ENCODE measurements at regions not wholly inside any gene's neighbourhood (a gene's known extent, or its start where the extent isn't known, plus 50 kb on each side); places are given as distances from the start of the nearest gene placed in this dataset.
A peak's percentile ranks its signal among the peaks of the same experiment; 100 is the strongest.

DNA sequence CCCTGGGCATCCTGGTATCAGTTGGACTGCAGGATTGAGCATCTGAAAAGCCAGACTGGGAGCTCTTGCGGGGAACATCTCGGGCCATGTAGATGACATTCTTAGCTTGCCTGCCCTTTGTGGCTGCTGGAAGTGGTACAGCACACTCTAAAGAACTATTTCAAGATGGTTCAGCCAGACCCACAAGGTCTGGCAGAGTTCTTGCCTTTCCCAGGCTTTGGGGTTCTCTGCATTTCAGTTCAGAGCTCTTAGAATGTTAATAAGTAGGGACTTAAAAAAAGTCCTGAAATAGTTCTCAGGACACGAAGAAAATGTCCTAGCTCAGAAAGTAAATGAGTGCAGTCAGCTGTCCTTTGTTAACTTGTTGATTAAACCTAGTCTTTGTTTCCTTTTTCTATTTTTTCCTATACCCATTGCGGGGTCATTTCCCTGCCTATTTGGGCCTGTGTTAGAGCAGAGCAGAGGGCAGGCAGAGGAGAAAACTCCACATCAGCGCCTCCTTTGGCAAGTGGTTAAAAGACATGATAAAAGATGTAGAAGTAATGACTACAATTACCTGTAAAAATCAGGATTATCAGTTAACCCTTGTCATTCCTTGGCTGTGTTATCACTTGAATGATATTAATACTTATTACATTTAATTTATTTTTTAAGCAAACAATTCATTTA lies 291.5 kb downstream of the ZSWIM6 start:
- DNase-seq (ENCODE audit: low read depth), result no peak

DNA sequence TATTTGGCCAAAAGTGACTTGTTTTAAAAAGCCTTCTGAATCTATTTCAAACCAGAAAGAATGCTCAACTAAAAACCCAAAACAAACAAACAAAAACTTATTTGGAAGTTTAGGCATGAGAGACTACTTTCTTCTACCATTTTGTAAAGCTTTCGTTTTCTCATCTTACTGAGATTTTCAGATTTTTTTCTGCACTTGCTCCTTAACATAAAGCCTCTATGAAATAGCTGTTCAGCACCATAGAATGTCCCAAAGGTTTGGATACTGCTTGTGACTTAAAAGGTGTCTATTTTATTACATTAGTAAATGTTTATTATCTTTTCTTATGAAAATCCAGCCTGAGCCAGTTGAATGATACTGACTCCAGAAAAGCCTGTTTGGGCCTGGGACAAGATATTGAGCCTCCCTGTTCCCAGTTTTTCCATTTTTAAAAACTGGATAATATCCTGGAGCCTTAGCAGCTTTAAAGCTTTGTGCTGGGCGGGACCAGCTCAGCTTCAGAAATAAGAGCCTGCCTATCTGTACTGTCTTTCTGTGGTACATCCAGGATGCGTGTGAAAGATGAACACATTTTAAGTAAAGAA lies 292.6 kb downstream of the ZSWIM6 start:
- no peak for DNase-seq (ENCODE audit: low read depth)

DNA sequence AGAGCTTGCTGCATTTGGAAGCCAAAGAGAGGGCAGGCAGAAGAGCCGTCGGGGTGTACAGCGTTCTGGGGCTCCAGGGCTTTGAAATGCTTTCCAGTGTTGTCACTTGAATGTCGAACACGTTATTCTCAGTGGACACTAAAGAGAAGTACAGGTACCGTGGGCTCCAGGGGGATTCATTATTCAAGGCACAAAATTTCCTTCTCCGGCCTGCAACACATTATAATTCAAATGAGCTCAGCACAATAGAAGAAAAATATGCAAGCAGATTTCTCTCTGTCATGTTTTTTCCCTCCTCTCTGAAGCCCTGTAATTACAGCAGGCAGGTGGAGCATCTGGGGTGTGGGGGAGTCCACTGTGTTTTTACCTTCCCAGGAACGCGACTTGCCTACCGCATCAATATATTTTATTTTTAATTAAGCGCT lies 293.1 kb downstream of the ZSWIM6 start:
- no peak for DNase-seq (ENCODE audit: low read depth)

DNA sequence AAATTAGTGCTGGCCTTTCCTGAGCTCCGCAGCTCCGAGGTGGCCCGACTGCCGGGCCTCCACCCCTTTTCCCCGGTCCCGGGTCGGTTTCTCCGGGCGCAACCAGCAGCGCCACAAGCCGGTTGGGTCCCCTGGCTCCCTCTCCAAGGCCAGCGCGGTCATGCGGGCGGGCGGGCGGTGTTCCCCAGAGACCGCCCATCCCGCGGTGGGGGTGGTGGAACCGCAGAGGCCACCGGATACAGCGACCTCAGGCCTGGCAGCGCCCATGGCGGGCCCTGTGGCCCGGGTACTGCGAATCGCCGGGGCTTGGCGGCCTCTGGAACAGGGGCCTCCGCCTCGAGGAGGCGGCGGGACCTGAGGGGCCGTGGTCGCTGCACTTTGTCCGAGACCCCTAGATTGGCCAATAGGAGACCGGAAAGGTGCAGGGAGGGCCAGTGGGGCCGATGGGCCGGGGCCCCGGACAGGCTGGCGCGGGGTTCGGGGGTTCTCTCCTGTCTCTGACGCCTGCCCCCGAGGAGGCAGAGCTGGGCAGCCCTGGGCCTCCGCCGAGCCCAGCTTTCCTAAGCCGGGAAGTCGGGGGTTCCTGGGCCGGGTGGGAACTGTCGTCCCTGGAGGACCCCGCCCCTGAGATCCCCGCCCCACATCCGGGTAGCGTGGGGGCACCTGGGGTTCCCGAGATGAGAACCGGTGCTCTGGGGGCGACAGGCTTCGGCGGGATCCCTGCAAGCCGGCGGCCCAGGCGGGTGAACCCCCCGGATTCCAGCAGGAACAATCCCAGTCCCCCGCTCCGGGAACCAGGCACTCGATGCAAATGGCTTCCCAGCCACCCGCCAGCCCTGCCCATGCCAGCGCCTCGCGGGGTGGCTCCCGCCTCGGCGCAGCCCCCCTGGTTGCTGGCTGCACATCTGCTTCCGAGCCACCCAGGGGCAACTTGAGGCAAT lies 293.9 kb downstream of the ZSWIM6 start:
- peak; percentile 2 for DNase-seq (ENCODE audit: low read depth)

DNA sequence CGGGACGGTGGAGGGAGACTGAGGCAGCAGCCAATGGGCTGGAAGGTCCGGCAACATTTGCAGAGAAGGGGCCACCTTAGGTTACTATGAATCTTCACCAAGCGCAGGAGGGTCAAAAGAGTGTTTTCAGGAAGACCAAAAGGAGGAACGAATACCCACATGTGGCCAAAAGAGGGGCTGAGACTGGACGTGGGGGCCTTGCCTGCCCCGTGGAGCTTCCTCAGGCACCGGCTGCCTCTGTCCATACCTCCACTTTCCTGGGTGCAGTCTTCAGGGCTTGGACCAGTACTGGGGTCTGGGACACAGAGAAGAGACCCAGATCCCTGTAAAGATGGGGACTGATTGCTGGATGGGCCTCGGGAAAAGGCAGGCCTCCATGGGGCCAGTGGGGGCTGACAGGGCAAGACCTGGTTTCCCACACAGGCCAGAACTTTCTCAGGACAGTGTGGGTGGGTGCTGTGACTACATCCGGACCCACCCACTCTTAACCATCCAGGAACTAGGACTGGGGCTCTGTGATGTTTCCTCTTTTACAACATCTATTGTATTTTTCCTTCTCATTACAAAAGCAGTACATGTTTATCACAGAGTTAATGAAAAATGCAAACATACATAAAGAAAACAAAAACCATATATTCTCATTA lies 294.7 kb downstream of the ZSWIM6 start:
- no peak for DNase-seq (ENCODE audit: low read depth)

DNA sequence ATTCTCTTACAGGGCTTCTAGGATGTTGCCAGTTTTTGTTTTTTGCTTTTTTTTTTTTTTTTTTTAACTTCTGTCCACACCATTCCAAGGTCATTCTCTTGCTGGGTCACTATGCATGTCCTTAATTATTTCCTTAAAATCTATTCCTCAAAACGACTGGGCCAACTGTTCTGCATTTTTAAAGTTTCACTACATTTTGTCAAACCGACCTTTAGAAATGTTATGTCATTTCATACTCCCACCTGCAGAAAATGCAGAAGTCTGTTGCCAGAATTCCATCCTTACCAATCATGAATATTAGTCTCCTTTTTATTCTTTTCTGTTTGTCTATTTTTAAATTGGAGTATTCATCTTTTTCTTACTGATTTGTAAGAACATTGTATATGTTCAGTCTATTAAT lies 295.5 kb downstream of the ZSWIM6 start:
- DNase-seq (ENCODE audit: low read depth), result no peak

DNA sequence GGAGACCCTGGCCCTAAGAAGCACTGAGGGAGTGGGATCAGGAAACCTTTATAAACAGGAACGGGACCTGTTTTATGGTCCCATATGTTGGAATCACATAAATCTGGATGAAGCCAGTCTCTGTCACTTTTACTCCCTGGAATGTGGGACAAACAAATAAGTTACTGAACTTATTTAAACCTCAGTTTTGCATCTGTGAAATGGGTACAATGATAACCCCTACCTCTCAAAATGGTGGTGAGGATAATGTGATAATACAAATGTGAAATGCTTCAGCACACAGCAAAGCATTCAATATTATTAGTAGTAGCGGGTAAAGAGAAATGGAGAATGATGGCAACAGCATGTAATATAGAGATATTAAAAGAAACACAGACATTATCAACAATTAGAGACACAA lies 298.9 kb downstream of the ZSWIM6 start:
- no peak for DNase-seq (ENCODE audit: low read depth)

DNA sequence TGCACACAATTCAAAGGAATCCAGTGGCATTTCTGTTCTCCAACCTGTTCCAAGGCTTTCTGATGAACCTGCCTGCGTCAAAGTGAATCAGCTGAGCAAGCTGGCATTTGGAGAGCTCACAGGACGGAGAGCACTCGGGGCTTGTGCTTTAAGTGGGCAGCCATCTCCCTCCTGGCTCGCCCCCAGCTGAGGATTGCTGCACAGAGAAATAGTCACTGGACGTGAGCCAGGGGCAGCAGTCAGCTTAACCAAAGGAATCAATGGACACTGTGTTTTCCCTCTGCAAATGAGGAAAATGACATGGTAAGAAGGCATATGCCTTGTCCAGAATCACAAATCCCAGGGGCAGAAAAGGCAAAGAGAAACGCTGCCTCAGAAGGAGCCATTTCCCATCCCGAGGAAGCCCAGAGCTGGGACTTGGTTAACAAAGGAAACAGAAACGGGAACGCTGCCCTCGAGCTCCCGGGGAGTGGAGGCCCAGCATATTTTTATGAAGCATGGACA lies 299.4 kb downstream of the ZSWIM6 start:
- DNase-seq (ENCODE audit: low read depth), result no peak

DNA sequence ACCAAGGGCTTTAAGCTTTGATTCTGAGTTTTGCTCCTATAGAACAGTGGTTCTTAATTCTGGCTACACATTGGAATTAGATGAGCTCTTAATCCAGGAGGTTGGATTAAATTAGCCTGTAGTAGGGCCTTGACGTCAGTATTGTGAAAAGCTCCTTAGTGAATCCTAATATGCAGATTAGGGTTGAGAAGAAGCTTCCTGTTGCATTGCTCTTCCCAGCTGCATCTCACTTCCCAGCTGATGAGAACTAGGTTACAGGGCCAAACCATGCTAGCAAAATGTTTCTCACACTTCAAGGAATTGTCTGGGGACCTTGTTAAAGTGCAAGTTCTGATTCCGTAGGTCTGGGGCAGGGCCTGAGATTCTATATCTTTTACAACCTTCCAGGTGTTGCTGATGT lies 300.0 kb downstream of the ZSWIM6 start:
- DNase-seq (ENCODE audit: low read depth), result no peak

DNA sequence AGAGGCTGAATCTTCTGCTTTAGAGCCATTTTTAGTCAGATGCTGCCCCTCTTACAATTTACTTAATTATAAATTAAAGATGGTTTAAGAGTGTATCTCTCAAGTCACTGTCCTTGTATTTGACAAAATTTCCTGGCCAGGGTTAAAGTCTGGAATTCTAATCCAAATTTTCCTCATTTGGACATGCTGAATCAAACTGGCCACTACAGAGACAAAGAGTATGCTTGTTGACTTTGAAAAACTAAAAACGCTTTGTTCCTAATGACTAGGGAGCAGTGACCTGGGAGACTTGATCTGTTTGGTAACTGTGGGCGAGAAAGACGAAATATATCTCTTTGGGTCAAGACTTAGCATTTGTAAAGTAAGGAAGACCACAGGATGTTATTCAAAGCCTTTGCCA lies 303.2 kb downstream of the ZSWIM6 start:
- no peak for DNase-seq (ENCODE audit: low read depth)

DNA sequence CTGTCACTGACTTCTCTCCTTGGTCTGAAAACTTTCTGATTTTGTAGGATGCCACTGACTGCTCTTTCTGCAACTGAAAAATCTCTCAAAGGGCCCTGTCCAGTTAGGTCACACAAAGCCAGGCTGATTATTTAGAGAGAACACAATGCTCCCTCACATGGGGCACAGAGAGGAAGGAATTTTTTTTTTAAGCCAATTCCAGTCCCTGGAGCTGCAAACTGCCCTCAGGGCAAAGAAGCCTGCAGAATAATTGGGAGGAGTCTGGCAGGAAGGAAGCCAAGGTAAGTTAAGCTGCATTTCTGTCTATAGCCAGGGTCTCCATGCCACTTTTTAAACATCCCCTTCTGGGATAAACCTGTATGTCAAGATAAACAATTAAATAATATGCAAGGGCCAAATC lies 305.5 kb downstream of the ZSWIM6 start:
- DNase-seq (ENCODE audit: low read depth), result no peak

DNA sequence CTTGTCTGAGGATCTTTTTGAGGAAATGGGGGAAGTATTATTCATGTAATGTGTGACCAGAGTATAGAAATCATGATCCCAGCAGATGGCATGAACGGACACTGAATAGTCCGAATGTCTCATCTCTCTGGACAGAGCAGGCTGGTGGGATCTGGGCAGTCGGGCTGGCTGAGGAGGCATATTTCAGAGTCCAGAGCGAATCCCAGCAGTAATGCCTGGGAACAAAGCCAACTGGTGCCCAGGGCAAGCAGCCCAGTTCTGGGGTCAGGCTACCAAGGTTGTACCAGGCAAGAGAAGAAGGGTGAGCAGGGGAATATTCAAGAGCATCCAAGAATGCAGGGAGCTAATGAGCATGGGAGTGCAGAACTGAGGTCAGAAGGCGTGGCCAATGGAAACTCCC lies 306.4 kb downstream of the ZSWIM6 start:
- no peak for DNase-seq (ENCODE audit: low read depth)

DNA sequence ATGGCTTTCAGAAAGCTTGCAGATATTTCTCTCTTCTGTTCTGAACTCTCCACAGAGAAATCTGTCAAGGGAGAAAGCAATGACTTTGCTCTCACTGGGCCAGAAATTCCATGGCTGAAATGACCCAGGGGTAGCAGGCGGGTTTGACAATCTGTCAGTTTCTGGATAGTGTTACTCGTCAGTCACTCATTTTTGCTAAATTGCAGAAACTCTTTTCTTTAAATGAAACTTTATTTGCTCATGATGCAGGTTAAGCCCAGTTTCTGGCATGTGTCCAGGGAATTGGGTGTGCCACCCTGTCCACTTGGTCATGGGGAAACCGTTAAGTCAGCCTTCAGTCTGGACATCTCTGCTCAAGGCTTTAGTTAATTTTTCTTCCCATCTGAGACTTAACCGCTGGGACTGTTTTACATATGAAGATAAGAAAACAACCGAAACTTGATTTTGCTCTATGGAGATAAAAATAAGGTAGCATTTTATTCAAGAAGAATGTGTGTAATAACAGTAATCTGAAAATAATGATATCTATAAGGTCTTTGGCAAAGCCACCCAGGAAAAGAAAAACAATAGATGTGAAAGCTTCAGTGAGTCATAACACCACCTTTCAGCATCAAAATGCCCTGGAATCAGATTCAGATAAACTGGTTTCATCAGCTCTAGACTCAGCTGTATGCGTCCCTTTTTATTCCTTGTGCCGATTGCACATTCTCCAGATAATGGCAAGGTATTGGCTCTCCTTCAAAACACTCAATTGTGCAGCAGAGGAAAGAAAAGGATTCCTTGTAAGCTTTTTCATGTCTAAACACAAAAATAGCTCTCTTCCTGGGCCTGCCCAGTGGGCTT lies 308.3 kb downstream of the ZSWIM6 start:
- no peak for DNase-seq (ENCODE audit: low read depth)

DNA sequence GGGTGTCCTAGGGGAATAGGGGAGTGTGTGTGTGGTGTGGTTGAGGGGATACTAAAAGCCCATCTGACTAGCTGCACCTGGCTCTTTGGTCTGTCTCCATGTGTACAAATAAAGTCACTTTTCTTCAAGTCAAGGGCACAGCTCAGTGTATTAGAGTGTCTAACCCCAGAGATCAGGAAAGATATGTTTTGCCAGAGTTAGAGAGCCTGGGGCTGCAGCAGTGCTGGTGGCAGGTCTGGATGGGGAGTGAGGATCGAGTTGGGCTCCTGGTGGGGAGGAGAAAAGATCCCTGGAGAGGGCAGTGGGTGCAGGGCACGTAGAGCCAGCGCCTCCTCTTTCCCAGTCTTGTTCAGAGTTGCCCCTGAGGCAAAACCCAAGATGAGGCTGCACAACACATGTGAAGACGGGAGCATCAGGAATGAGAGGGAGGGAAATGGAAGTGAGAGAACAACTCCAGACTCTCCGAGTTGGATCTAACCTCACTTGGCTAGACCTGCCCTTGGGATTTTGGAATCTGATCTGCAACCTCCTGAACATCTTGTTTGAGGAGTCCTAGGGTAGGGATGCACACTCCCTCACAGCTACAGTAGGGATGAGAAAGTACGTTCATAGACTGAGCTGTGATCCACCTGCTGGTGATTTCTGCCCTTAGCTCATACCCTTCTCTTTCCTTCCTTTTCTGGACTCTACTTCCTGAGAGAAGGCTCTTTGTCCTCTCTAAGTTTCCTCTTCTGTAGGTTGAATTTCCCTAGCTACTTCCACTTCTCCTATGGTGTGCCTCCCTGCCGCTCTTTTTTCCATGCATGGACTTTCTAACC lies 309.9 kb downstream of the ZSWIM6 start:
- DNase-seq (ENCODE audit: low read depth), result no peak

DNA sequence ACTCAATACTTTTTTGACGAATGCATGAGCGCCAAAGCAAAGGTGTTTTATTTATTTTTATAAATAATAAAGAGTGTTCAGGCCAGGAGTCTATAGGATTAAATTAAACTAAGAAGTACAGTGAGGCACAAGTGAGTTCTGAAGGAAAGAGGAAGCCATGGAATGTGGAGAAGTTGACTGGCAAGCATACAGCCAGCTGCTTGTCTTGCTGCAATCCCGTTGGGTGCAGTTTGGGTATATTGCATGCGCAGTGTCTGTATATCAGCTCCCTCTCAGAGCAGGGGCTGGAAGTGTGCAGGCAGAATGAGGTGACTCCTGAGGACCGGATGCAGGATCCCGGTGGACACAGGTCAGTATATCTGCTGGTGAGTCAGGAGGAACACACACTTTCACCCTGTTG lies 315.6 kb downstream of the ZSWIM6 start:
- no peak for DNase-seq (ENCODE audit: low read depth)

DNA sequence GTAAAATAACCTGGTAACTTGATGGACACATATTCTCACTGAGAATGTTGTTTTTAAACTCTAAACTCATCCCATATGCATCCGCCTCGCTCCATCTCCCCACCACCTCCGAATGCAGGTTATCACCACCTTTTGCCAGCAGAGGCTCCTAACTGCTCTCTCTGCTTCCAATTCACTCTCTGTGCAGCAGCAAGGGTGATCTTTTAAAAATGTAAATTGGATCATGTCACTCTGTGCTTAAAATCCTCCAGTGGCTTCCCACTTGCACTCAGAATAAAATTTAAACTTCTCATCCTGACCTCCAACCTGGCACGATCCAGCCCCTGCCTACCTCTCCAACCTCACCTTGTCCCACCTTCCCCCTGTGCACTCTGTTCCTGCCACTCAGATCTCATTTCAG lies 317.2 kb downstream of the ZSWIM6 start:
- DNase-seq (ENCODE audit: low read depth), result no peak

DNA sequence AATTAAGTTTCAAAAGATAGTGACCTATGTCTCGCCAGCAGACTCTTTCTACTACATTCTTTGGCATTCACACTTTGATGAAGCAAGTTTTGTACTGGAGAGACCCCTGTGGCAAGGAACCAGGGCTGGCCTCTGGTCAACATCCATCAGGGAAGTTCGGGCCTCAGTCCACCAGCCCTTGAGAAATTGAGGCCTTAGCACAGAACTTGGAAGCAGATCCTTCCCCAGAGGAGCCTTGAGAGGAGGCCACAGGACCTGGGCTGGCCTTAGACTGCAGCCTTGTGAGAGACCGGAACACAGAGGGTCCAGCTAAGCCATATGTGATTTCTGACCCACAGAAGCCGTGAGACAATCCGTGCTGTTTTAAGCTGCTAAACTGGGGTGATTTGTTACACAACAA lies 317.9 kb downstream of the ZSWIM6 start:
- no peak for DNase-seq (ENCODE audit: low read depth)

DNA sequence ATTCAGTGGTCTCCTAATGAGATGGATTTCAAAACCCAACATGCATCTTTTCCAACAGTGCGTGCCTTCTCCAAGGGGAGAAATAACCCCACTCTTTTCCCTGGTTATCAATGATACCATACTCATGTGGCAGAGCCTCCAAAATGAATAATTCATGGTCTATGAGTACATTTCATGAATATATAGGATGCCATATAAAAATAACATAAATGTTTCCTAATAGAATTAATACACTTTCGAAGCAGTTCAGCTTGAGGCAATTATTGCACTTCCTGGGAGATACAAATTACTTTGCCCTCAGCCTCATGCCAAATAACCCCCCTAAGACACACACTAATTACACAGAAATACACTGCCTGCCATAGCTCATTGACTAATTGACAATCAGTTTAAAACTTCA lies 318.6 kb downstream of the ZSWIM6 start:
- no peak for DNase-seq (ENCODE audit: low read depth)

DNA sequence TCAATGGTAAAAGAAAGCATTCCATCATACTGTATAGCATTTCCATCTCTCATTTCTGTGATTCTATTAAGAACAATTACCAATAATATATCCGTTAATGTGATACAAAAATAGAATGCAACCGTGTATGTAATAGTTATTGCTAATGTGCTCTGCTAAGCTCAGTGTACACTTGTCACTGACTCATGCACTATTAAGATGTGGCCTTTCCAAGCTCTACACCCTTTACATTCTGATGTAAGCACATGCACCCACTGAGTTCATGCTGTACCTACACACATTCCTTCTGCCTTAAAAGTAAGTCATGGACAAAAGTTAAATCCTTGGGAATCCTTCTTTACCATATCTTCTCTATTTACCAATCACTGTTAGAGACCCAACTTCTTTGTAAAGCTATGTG lies 319.1 kb downstream of the ZSWIM6 start:
- DNase-seq (ENCODE audit: low read depth), result no peak

DNA sequence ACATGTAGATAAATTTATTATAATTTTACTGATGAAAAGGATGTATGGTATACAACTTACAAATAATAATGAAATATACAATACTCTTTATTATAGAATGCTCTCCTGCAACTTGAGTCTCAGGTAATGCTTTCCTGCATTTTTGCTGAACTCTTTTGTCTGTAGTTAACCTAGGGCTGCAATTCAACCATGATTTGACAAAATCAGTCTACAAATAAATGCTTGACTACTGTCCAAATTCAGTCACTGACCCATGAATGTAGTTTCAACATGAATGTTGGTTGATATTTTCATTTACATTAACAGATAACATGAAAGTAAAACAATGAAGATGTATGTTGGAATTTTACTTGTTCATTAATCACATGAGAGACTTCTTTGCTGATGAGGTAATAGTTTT lies 320.9 kb downstream of the ZSWIM6 start:
- DNase-seq (ENCODE audit: low read depth), result no peak
